Peyer's patch (tissue), 4 donors: ENCODE measurements at regions not wholly inside any gene's neighbourhood (a gene's known extent, or its start where the extent isn't known, plus 50 kb on each side); places are given as distances from the start of the nearest gene placed in this dataset.

ENCODE experiments used
- POLR2A ChIP-seq, 2 donors: fragments of 450-650 bp; IDR thresholded peaks; one replicate each; pipeline ENCODE4 v1.5.1; 2017; ENCODE audit warnings: antibody characterized with exemption in 2 of 2, mild to moderate bottlenecking in 2 of 2, moderate library complexity in 2 of 2
- TF ChIP-seq, protein P1 (sequence below), 6 experiments: fragments of 450-650 bp in 4 of 6; fragments of 200-600 bp in 2 of 6; sonication (generic) in 1 of 6; IDR thresholded peaks; one replicate each; pipeline ENCODE4 v1.5.1; 2017 to 2019; ENCODE audit warnings: antibody characterized with exemption in 6 of 6, mild to moderate bottlenecking in 3 of 6, moderate library complexity in 1 of 6

DNA sequence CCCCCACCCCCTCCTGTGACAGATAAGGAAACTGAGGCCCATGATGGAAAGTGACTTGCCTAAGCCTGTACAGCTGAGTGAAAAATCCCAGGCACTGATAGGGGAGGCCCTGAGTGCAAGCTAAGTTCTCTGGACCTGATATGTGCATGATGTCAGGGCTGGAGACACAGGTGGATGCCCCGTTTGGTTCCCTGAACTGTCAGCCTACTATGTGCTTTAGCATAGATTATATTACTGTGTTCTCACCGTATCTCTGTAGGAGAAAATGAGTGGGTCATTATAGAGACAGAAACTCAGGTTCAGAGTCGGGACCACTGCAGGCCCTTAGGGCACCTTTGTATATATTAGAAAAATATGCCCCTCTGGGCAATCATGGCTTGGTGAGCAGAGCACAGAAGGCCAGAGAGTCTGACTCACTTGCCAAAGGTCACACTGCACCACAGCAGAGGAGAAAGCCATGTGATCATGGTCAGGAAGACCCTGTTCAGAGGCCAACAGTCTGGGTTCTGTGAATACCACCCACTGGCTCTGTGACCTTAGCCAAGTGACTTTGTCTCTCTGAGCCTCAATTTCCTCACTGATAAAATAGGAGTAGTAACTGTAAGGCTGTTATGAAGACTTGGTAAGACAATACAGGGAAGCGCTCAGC lies 145.8 kb upstream of the WNT4 start:
- TF ChIP-seq, protein P1, sequence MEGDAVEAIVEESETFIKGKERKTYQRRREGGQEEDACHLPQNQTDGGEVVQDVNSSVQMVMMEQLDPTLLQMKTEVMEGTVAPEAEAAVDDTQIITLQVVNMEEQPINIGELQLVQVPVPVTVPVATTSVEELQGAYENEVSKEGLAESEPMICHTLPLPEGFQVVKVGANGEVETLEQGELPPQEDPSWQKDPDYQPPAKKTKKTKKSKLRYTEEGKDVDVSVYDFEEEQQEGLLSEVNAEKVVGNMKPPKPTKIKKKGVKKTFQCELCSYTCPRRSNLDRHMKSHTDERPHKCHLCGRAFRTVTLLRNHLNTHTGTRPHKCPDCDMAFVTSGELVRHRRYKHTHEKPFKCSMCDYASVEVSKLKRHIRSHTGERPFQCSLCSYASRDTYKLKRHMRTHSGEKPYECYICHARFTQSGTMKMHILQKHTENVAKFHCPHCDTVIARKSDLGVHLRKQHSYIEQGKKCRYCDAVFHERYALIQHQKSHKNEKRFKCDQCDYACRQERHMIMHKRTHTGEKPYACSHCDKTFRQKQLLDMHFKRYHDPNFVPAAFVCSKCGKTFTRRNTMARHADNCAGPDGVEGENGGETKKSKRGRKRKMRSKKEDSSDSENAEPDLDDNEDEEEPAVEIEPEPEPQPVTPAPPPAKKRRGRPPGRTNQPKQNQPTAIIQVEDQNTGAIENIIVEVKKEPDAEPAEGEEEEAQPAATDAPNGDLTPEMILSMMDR (IDR thresholded peaks at IDR 0.05), result no peak
- TF ChIP-seq POLR2A (IDR thresholded peaks at IDR 0.05), result no peak
